Left forelimb (tissue), 1 donor: ENCODE measurements at regions not wholly inside any gene's neighbourhood (a gene's known extent, or its start where the extent isn't known, plus 50 kb on each side); places are given as distances from the start of the nearest gene placed in this dataset.

ENCODE experiments used
- DNase-seq: peaks from one replicate; pipeline ENCODE4 v3.0.0-alpha.2; 2018; ENCODE audit warnings: low spot score

GRCh38 chr2:41725901-41726300 is 321.9 kb upstream of the PKDCC start:
- DNase-seq = no peak

GRCh38 chr2:41726364-41726763 is 321.5 kb upstream of the PKDCC start:
- no peak for DNase-seq

GRCh38 chr2:41727152-41727551 is 320.7 kb upstream of the PKDCC start:
- DNase-seq = no peak

- no peak for DNase-seq
Observed at GRCh38 chr2:41727711-41728110, 320.1 kb upstream of the PKDCC start.

- DNase-seq = no peak
Observed at GRCh38 chr2:41728788-41729338, 319.0 kb upstream of the PKDCC start.

- no peak for DNase-seq
Observed at GRCh38 chr2:41729800-41730364, 317.9 kb upstream of the PKDCC start.

GRCh38 chr2:41735006-41735405 is 312.8 kb upstream of the PKDCC start:
- DNase-seq = no peak

- no peak for DNase-seq
Observed at GRCh38 chr2:41735476-41735875, 312.3 kb upstream of the PKDCC start.

GRCh38 chr2:41736105-41736567 is 311.7 kb upstream of the PKDCC start:
- DNase-seq = no peak

- DNase-seq = no peak
Observed at GRCh38 chr2:41736586-41736985, 311.2 kb upstream of the PKDCC start.

GRCh38 chr2:41737888-41738287 is 309.9 kb upstream of the PKDCC start:
- no peak for DNase-seq

- no peak for DNase-seq
Observed at GRCh38 chr2:41741951-41742595, 305.7 kb upstream of the PKDCC start.

- no peak for DNase-seq
Observed at GRCh38 chr2:41743324-41743723, 304.5 kb upstream of the PKDCC start.

- no peak for DNase-seq
Observed at GRCh38 chr2:41750829-41751228, 297.0 kb upstream of the PKDCC start.

GRCh38 chr2:41759880-41760279 is 287.9 kb upstream of the PKDCC start:
- DNase-seq = no peak

- no peak for DNase-seq
Observed at GRCh38 chr2:41763141-41763540, 284.7 kb upstream of the PKDCC start.

- DNase-seq = no peak
Observed at GRCh38 chr2:41764131-41764530, 283.7 kb upstream of the PKDCC start.

GRCh38 chr2:41764919-41765318 is 282.9 kb upstream of the PKDCC start:
- DNase-seq = no peak

GRCh38 chr2:41768310-41768709 is 279.5 kb upstream of the PKDCC start:
- no peak for DNase-seq

GRCh38 chr2:41771710-41772109 is 276.1 kb upstream of the PKDCC start:
- DNase-seq = no peak

- no peak for DNase-seq
Observed at GRCh38 chr2:41772697-41773096, 275.1 kb upstream of the PKDCC start.

GRCh38 chr2:41774011-41774605 is 273.7 kb upstream of the PKDCC start:
- no peak for DNase-seq

- no peak for DNase-seq
Observed at GRCh38 chr2:41775366-41776025, 272.3 kb upstream of the PKDCC start.
